Stimulated activated naive CD8-positive, alpha-beta T cell treated with anti-CD3 and anti-CD28 coated beads, Interleukin-15, amount 100 ng/mL, for 72 hours (primary cell): ENCODE measurements at regions not wholly inside any gene's neighbourhood (a gene's known extent, or its start where the extent isn't known, plus 50 kb on each side); places are given as distances from the start of the nearest gene placed in this dataset.

Experiments used
- ATAC-seq: fragments of 150-1000 bp; cut with Tn5 transposase; 2 replicates; pipeline ENCODE4 v1.10.0; 2021; ENCODE audit warnings: mild to moderate bottlenecking, moderate library complexity
- DNase-seq, 2 donors: peaks; one replicate each; pipeline ENCODE4 v3.0.0; 2021 to 2022
- H3K27ac Mint-ChIP-seq, 2 donors: one replicate each; pipeline ENCODE4 v1.8.0; 2022; ENCODE audit warnings: mild to moderate bottlenecking in 2 of 2, mixed read lengths in 2 of 2, moderate library complexity in 2 of 2
- H3K27me3 Mint-ChIP-seq: one replicate; pipeline ENCODE4 v1.8.0; 2022; ENCODE audit warnings: mixed read lengths
- H3K4me1 Mint-ChIP-seq: one replicate; pipeline ENCODE4 v1.8.0; 2022; ENCODE audit warnings: mild to moderate bottlenecking, mixed read lengths
- H3K4me3 Mint-ChIP-seq, 2 donors: one replicate each; pipeline ENCODE4 v1.8.0; 2022; ENCODE audit warnings: mild to moderate bottlenecking in 2 of 2, mixed read lengths in 2 of 2, moderate library complexity in 1 of 2
- H3K9me3 Mint-ChIP-seq, 2 donors: one replicate each; pipeline ENCODE4 v1.8.0; 2022; ENCODE audit warnings: mixed read lengths in 2 of 2

DNA sequence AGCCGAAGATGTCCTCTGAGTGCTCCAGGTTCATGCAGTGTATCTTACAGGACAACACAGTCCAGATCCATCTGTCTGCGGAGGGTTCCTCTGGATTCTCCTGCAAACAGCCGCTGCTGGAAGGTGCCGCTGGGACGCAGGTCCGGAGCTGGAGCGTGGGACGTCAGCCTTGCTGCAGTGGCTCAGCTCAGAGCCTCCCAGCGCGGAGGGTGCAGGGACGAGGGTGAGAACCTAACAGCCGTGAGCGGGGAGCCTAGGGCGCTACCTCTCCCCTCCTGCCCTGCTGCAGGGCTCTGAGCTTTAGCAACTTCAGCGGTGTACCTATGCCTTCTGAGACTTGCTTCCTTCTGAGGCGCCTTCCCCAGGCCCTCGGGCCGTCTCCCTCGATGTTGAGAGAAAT, 137.6 kb upstream of the TMEM72 start:
- H3K4me3 Mint-ChIP-seq, result no peak overlapping the region
- no peaks in the 10 kb centered on the region for H3K4me1 Mint-ChIP-seq
- DNase-seq, result no peak
- no peaks in the 10 kb centered on the region for H3K9me3 Mint-ChIP-seq
- H3K27me3 Mint-ChIP-seq, result peaks cover 24% of the 10 kb centered on the region
- peak; percentile 40 for ATAC-seq
- H3K27ac Mint-ChIP-seq, result no peak overlapping the region

GRCh38 chr10:44774676-44775401, 136.3 kb upstream of the TMEM72 start:
- Mint-ChIP-seq H3K27me3 (peaks cover 25% of the 10 kb centered on the region), H3K4me3 (no peak overlapping the region), H3K4me1 (no peaks in the 10 kb centered on the region), H3K27ac (no peak overlapping the region), H3K9me3 (no peaks in the 10 kb centered on the region)
- DNase-seq, result no peak
- no peak for ATAC-seq

GRCh38 chr10:44775402-44775741, 135.8 kb upstream of the TMEM72 start:
- no peak for ATAC-seq
- no peak for DNase-seq
- no peak overlapping the region for H3K4me3 Mint-ChIP-seq
- no peak overlapping the region for H3K27ac Mint-ChIP-seq
- no peaks in the 10 kb centered on the region for H3K9me3 Mint-ChIP-seq
- H3K4me1 Mint-ChIP-seq, result no peaks in the 10 kb centered on the region
- H3K27me3 Mint-ChIP-seq, result peaks cover 25% of the 10 kb centered on the region

DNA sequence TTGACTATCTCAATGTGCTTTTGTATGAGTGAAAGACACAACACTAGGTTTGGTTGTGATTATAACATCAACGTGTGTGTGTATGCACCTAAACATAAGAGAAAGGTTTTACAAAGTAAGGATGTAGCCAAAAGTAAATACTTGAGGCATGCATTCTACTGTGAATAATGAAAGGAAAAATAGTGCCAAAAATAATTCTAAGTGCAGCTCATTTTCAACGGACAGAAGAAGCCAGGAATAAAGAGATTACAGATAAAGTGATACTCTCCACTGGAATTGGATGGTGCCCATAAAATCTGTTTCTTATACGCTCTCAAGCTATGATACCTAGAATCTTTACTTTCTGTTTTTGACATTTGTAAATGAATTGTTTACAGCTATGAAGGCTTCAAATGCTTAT, 135.0 kb upstream of the TMEM72 start:
- Mint-ChIP-seq H3K27me3 (peaks cover 22% of the 10 kb centered on the region), H3K9me3 (no peaks in the 10 kb centered on the region), H3K27ac (no peak overlapping the region), H3K4me3 (no peak overlapping the region), H3K4me1 (no peaks in the 10 kb centered on the region)
- DNase-seq (no peak), ATAC-seq (no peak)

- H3K27ac Mint-ChIP-seq, result no peak overlapping the region
- ATAC-seq, result no peak
- no peaks in the 10 kb centered on the region for H3K9me3 Mint-ChIP-seq
- H3K4me3 Mint-ChIP-seq, result no peak overlapping the region
- no peak for DNase-seq
- no peaks in the 10 kb centered on the region for H3K4me1 Mint-ChIP-seq
- H3K27me3 Mint-ChIP-seq, result peaks cover 33% of the 10 kb centered on the region
Measured at GRCh38 chr10:44779511-44779910, 131.6 kb upstream of the TMEM72 start.

GRCh38 chr10:44780426-44780825, 130.7 kb upstream of the TMEM72 start:
- no peak for ATAC-seq
- Mint-ChIP-seq H3K4me1 (no peaks in the 10 kb centered on the region), H3K9me3 (no peaks in the 10 kb centered on the region), H3K4me3 (no peak overlapping the region), H3K27me3 (peaks cover 29% of the 10 kb centered on the region), H3K27ac (no peak overlapping the region)
- no peak for DNase-seq

- Mint-ChIP-seq H3K4me3 (no peak overlapping the region), H3K4me1 (no peaks in the 10 kb centered on the region)
Measured at GRCh38 chr10:44781131-44781530, 130.0 kb upstream of the TMEM72 start.

DNA sequence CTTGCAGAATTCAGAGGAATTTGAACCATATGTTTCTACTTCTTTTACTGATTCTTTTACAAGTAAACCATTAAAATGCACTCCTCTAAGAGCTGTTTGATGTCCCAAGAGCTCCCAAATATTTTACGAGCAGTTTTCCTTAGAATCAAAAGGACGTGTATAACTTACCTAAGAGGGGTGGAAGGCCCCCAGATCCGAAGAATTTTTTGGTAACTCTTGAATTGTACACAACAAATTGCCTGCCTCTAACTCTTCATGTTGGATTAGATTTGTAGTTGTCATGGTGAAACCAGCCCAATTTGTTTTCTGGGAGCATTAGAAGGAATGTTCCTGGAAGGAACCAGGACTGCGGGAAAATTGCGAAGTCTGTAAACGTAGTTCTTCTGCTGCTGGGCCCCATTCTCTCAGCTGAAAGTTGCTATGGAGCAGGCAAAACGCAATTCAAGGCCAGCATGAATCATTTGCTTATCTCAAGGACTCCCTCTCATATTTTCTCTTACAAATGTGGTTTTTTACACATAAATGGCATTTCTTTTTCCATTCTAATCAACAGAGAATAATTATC, 124.8 kb upstream of the TMEM72 start:
- Mint-ChIP-seq H3K27me3 (peaks cover 24% of the 10 kb centered on the region), H3K9me3 (no peaks in the 10 kb centered on the region), H3K4me1 (no peaks in the 10 kb centered on the region), H3K27ac (no peak overlapping the region), H3K4me3 (no peak overlapping the region)
- DNase-seq (no peak), ATAC-seq (no peak)

More at GRCh38 chr10:44781131-44781530, 130.0 kb upstream of the TMEM72 start:
- Mint-ChIP-seq H3K27ac (no peak overlapping the region), H3K9me3 (no peaks in the 10 kb centered on the region), H3K27me3 (peaks cover 25% of the 10 kb centered on the region)
- DNase-seq (no peak), ATAC-seq (no peak)

DNA sequence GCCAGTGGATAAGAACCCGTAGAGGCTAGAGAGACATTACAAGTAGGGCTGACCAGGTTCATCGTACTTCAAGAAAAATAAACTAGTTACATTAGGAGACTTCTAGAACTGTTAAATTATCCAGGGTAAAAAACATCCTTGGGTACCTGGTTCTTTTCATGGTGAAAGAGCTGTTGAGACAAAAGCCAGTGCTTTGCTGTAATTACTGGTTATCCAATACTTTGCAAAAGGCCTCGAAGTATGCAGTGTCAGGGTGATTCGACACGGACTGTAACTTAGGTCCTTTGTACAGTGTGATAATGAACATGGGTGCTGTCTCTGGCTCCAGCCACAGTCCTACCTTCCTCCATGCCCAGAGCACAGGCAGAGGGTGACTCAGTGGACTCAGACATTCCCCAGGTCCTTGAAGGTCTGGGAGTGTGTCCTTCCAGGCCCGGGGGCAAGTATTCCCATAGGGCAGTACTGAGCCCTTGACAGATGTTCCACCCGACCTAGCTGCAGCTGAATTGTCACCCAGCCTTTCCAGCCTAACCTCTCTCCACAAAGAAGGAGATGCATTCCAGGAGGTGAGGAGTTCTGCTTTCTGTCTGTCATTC, 123.6 kb upstream of the TMEM72 start:
- peaks cover 23% of the 10 kb centered on the region for H3K27me3 Mint-ChIP-seq
- H3K9me3 Mint-ChIP-seq, result no peaks in the 10 kb centered on the region
- H3K27ac Mint-ChIP-seq, result no peak overlapping the region
- no peak overlapping the region for H3K4me3 Mint-ChIP-seq
- ATAC-seq (no peak), DNase-seq (no peak)
- H3K4me1 Mint-ChIP-seq, result no peaks in the 10 kb centered on the region

GRCh38 chr10:44788147-44789129, 122.7 kb upstream of the TMEM72 start:
- Mint-ChIP-seq H3K9me3 (no peaks in the 10 kb centered on the region), H3K27ac (no peak overlapping the region), H3K27me3 (peaks cover 29% of the 10 kb centered on the region), H3K4me1 (no peaks in the 10 kb centered on the region), H3K4me3 (no peak overlapping the region)
- DNase-seq, result no peak
- ATAC-seq, result no peak

GRCh38 chr10:44792119-44792775, 118.9 kb upstream of the TMEM72 start:
- no peaks in the 10 kb centered on the region for H3K9me3 Mint-ChIP-seq
- no peak for ATAC-seq

GRCh38 chr10:44799966-44800365, 111.2 kb upstream of the TMEM72 start:
- no peaks in the 10 kb centered on the region for H3K9me3 Mint-ChIP-seq
- no peak overlapping the region for H3K27ac Mint-ChIP-seq
- ATAC-seq (no peak), DNase-seq (no peak)
- H3K4me1 Mint-ChIP-seq, result no peaks in the 10 kb centered on the region
- peaks cover 40% of the 10 kb centered on the region for H3K27me3 Mint-ChIP-seq
- no peak overlapping the region for H3K4me3 Mint-ChIP-seq

More at GRCh38 chr10:44792119-44792775, 118.9 kb upstream of the TMEM72 start:
- H3K27me3 Mint-ChIP-seq, result peaks cover 33% of the 10 kb centered on the region
- H3K27ac Mint-ChIP-seq, result no peak overlapping the region
- H3K4me3 Mint-ChIP-seq, result no peak overlapping the region
- no peak for DNase-seq
- no peaks in the 10 kb centered on the region for H3K4me1 Mint-ChIP-seq

GRCh38 chr10:44801383-44802327, 109.5 kb upstream of the TMEM72 start:
- Mint-ChIP-seq H3K27me3 (peaks cover 42% of the 10 kb centered on the region), H3K9me3 (no peaks in the 10 kb centered on the region), H3K27ac (no peak overlapping the region), H3K4me3 (no peak overlapping the region), H3K4me1 (no peaks in the 10 kb centered on the region)
- no peak for DNase-seq
- no peak for ATAC-seq

- no peaks in the 10 kb centered on the region for H3K9me3 Mint-ChIP-seq
- DNase-seq (no peak), ATAC-seq (no peak)
- no peaks in the 10 kb centered on the region for H3K4me1 Mint-ChIP-seq
- peaks cover 34% of the 10 kb centered on the region for H3K27me3 Mint-ChIP-seq
- H3K4me3 Mint-ChIP-seq, result no peak overlapping the region
- H3K27ac Mint-ChIP-seq, result no peak overlapping the region
Measured at GRCh38 chr10:44803862-44804261, 107.3 kb upstream of the TMEM72 start.
